ENCODE measurements at regions not wholly inside any gene's neighbourhood (a gene's known extent, or its start where the extent isn't known, plus 50 kb on each side); places are given as distances from the start of the nearest gene placed in this dataset.

DNA sequence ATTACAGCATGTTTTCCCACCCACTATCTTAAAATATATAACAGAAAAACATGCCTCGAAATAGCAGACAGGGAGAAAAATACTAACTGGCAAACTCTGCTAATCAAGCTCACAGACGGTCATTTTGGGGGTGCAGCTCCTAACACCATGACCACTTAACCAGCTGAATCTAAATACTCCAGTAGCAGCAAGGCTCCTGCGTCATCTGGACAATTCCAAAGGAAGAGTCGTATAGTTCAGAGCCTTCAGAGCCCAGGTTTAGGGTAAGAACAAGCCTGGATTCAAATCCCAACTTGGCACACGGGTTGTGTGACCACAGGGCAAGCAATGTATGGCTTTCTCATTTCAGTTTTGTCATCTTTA, 81.3 kb upstream of the COL21A1 start:
- ChIA-PET RAD21 (ENCODE audit: low non-redundant PET in 1 of 2, low total read pairs in 2 of 2, uncharacterized antibody in 2 of 2, unreplicated experiment in 2 of 2) (no interaction called here), POLR2A (no interaction called here), CTCF (no interaction called here)
- H2AFZ ChIP-seq (ENCODE audit: low read depth, low read length, poor library complexity, severe bottlenecking) = no peak overlapping the region
- intact Hi-C loops (cut with micrococcal nuclease) = no loop called here
- no peaks in the 10 kb centered on the region for H3K36me3 ChIP-seq (ENCODE audit: control insufficient read depth in 1 of 2, insufficient read depth in 2 of 2, low read length in 2 of 2)
- no peaks in the 10 kb centered on the region for H3K9me2 ChIP-seq (ENCODE audit: insufficient read depth)
- no TSS peak for BruUV-seq (replicated peaks)
- DNase-seq (ENCODE audit: low read depth, low spot score) = no peak
- no peaks in the 10 kb centered on the region for H3K27me3 ChIP-seq (ENCODE audit: insufficient read depth, low read length)
- H3K4me3 ChIP-seq (replicated peaks in 1 of 2; ENCODE audit: low read depth in 1 of 2, low read length in 2 of 2) = no peak overlapping the region
- no peaks in the 10 kb centered on the region for H3K4me1 ChIP-seq (ENCODE audit: control insufficient read depth in 1 of 2, insufficient read depth in 2 of 2, low read length in 2 of 2)
- H3K9me3 ChIP-seq (ENCODE audit: control insufficient read depth in 1 of 2, insufficient read depth in 1 of 2, low read depth in 1 of 2, low read length in 2 of 2) = no peaks in the 10 kb centered on the region
- H3K79me2 ChIP-seq (ENCODE audit: insufficient read depth, low read length) = no peaks in the 10 kb centered on the region
- H3K4me2 ChIP-seq (ENCODE audit: low read length) = no peak overlapping the region
- no peak for ATAC-seq
- no peak overlapping the region for H3K9ac ChIP-seq (ENCODE audit: low read length)
- TF ChIP-seq POLR2AphosphoS5 (IDR thresholded peaks at IDR 0.05; ENCODE audit: low read depth, low read length) (no peak), ATF3 (IDR thresholded peaks at IDR 0.05) (no peak), CTCF (IDR thresholded peaks at IDR 0.05 in 2 of 3, conservative IDR thresholded peaks at IDR 0.05 in 1 of 3; ENCODE audit: borderline replicate concordance in 1 of 3, insufficient read depth in 1 of 3, low read depth in 2 of 3, low read length in 2 of 3) (no peak), SRF (IDR thresholded peaks at IDR 0.05; ENCODE audit: low read depth) (no peak), RAD21 (IDR thresholded peaks at IDR 0.05; ENCODE audit: low read depth) (no peak), POLR2A (IDR thresholded peaks at IDR 0.05; ENCODE audit: borderline replicate concordance, extremely low read depth, insufficient read depth, insufficient read length) (no peak), ZNF274 (IDR thresholded peaks at IDR 0.05; ENCODE audit: low read depth, low read length) (no peak), JUND (IDR thresholded peaks at IDR 0.05) (no peak)
- TF ChIP-seq, protein P1, sequence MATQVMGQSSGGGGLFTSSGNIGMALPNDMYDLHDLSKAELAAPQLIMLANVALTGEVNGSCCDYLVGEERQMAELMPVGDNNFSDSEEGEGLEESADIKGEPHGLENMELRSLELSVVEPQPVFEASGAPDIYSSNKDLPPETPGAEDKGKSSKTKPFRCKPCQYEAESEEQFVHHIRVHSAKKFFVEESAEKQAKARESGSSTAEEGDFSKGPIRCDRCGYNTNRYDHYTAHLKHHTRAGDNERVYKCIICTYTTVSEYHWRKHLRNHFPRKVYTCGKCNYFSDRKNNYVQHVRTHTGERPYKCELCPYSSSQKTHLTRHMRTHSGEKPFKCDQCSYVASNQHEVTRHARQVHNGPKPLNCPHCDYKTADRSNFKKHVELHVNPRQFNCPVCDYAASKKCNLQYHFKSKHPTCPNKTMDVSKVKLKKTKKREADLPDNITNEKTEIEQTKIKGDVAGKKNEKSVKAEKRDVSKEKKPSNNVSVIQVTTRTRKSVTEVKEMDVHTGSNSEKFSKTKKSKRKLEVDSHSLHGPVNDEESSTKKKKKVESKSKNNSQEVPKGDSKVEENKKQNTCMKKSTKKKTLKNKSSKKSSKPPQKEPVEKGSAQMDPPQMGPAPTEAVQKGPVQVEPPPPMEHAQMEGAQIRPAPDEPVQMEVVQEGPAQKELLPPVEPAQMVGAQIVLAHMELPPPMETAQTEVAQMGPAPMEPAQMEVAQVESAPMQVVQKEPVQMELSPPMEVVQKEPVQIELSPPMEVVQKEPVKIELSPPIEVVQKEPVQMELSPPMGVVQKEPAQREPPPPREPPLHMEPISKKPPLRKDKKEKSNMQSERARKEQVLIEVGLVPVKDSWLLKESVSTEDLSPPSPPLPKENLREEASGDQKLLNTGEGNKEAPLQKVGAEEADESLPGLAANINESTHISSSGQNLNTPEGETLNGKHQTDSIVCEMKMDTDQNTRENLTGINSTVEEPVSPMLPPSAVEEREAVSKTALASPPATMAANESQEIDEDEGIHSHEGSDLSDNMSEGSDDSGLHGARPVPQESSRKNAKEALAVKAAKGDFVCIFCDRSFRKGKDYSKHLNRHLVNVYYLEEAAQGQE (IDR thresholded peaks at IDR 0.05; ENCODE audit: low read depth) = no peak
- TF ChIP-seq, protein P2, sequence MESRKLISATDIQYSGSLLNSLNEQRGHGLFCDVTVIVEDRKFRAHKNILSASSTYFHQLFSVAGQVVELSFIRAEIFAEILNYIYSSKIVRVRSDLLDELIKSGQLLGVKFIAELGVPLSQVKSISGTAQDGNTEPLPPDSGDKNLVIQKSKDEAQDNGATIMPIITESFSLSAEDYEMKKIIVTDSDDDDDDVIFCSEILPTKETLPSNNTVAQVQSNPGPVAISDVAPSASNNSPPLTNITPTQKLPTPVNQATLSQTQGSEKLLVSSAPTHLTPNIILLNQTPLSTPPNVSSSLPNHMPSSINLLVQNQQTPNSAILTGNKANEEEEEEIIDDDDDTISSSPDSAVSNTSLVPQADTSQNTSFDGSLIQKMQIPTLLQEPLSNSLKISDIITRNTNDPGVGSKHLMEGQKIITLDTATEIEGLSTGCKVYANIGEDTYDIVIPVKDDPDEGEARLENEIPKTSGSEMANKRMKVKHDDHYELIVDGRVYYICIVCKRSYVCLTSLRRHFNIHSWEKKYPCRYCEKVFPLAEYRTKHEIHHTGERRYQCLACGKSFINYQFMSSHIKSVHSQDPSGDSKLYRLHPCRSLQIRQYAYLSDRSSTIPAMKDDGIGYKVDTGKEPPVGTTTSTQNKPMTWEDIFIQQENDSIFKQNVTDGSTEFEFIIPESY (IDR thresholded peaks at IDR 0.05; ENCODE audit: extremely low read depth, insufficient replicate concordance, low read length) = no peak
- no peak overlapping the region for H3K27ac ChIP-seq (ENCODE audit: low read depth, low read length)
- no peaks in the 10 kb centered on the region for H4K20me1 ChIP-seq (ENCODE audit: insufficient read depth)

All from HCT116 (cell line).